ENCODE measurements at regions not wholly inside any gene's neighbourhood (a gene's known extent, or its start where the extent isn't known, plus 50 kb on each side); places are given as distances from the start of the nearest gene placed in this dataset.

DNA sequence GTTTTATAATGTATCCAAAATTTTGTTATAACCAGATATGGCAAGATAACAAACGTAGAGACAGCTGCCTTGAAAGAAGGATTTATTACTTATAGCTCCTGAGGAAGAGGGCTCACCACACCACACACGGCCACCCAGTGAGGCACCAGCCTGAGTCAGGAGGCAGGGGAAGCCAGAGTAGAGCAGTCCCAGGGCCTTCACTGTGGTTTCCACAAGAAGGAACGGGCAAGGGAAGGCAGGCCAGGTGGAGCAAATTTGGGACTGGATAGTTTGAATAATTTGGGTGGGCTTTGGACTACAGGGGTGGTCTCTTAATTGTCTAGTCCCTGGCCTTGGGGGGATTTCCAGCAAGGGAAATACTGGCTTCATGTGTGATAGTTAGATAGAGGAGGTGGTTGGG lies 72.5 kb downstream of the RRAGC start:
- peaks cover 8% of the 10 kb centered on the region for H3K4me1 ChIP-seq (ENCODE audit: control insufficient read depth, insufficient read depth, low read length)
- peaks cover 8% of the 10 kb centered on the region for H3K9me3 ChIP-seq (ENCODE audit: control insufficient read depth, low read length)
- peaks cover 61% of the 10 kb centered on the region for H3K27me3 ChIP-seq (replicated peaks; ENCODE audit: control insufficient read depth, insufficient read depth, low read length)

DNA sequence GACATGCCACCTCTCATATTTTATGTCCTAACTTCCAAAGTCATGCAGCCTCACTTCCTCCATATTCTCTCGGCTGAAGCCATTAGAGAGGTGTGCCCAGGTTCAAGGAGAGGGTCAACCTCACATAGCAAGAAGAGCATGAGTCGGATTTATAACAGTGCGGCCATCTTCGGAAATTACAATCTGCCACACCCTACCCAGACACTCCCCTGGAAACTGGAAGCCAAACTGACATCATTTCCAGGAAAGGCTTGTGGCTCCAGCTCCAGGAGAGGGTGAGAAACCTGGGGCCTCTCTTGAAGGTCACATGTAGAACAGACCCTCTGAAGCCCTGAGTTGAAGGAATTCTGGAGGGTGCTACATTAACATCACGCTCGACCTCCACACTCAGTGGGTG lies 73.5 kb downstream of the RRAGC start:
- no peak overlapping the region for H3K4me3 ChIP-seq (ENCODE audit: low read length)
- peaks cover 3% of the 10 kb centered on the region for H3K9me3 ChIP-seq (ENCODE audit: control insufficient read depth, low read length)
- H3K36me3 ChIP-seq (ENCODE audit: control insufficient read depth, insufficient read depth, low read length, severe bottlenecking) = no peaks in the 10 kb centered on the region
- H3K4me1 ChIP-seq (ENCODE audit: control insufficient read depth, insufficient read depth, low read length) = peaks cover 8% of the 10 kb centered on the region
- H3K9ac ChIP-seq (ENCODE audit: low read length) = no peak overlapping the region
- DNase-seq (ENCODE audit: low read depth) = no peak
- peaks cover 71% of the 10 kb centered on the region for H3K27me3 ChIP-seq (replicated peaks; ENCODE audit: control insufficient read depth, insufficient read depth, low read length)

More for the DNA sequence above, 72.5 kb downstream of the RRAGC start:
- Histone ChIP-seq H3K4me3 (ENCODE audit: low read length) (no peak overlapping the region), H3K36me3 (ENCODE audit: control insufficient read depth, insufficient read depth, low read length, severe bottlenecking) (no peaks in the 10 kb centered on the region), H3K9ac (ENCODE audit: low read length) (no peak overlapping the region)
- DNase-seq (ENCODE audit: low read depth) = no peak

GRCh38 chr1:38785285-38786039 lies 74.1 kb downstream of the RRAGC start:
- Histone ChIP-seq H3K4me1 (ENCODE audit: control insufficient read depth, insufficient read depth, low read length) (peaks cover 8% of the 10 kb centered on the region), H3K27me3 (replicated peaks; ENCODE audit: control insufficient read depth, insufficient read depth, low read length) (peaks cover 70% of the 10 kb centered on the region)

GRCh38 chr1:38784452-38785284 lies 74.9 kb downstream of the RRAGC start:
- peaks cover 8% of the 10 kb centered on the region for H3K4me1 ChIP-seq (ENCODE audit: control insufficient read depth, insufficient read depth, low read length)
- H3K36me3 ChIP-seq (ENCODE audit: control insufficient read depth, insufficient read depth, low read length, severe bottlenecking) = no peaks in the 10 kb centered on the region
- no peak overlapping the region for H3K9ac ChIP-seq (ENCODE audit: low read length)
- H3K4me3 ChIP-seq (ENCODE audit: low read length) = no peak overlapping the region
- peaks cover 73% of the 10 kb centered on the region for H3K27me3 ChIP-seq (replicated peaks; ENCODE audit: control insufficient read depth, insufficient read depth, low read length)
- peaks cover 3% of the 10 kb centered on the region for H3K9me3 ChIP-seq (ENCODE audit: control insufficient read depth, low read length)
- DNase-seq (ENCODE audit: low read depth) = no peak

More at GRCh38 chr1:38785285-38786039, 74.1 kb downstream of the RRAGC start:
- Histone ChIP-seq H3K36me3 (ENCODE audit: control insufficient read depth, insufficient read depth, low read length, severe bottlenecking) (no peaks in the 10 kb centered on the region), H3K4me3 (ENCODE audit: low read length) (no peak overlapping the region), H3K9me3 (ENCODE audit: control insufficient read depth, low read length) (peaks cover 3% of the 10 kb centered on the region), H3K9ac (ENCODE audit: low read length) (no peak overlapping the region)
- no peak for DNase-seq (ENCODE audit: low read depth)

GRCh38 chr1:38783640-38784229 lies 75.8 kb downstream of the RRAGC start:
- peaks cover 79% of the 10 kb centered on the region for H3K27me3 ChIP-seq (replicated peaks; ENCODE audit: control insufficient read depth, insufficient read depth, low read length)
- no peaks in the 10 kb centered on the region for H3K36me3 ChIP-seq (ENCODE audit: control insufficient read depth, insufficient read depth, low read length, severe bottlenecking)
- no peak for DNase-seq (ENCODE audit: low read depth)
- H3K9me3 ChIP-seq (ENCODE audit: control insufficient read depth, low read length) = peaks cover 3% of the 10 kb centered on the region
- peaks cover 8% of the 10 kb centered on the region for H3K4me1 ChIP-seq (ENCODE audit: control insufficient read depth, insufficient read depth, low read length)
- H3K9ac ChIP-seq (ENCODE audit: low read length) = no peak overlapping the region
- H3K4me3 ChIP-seq (ENCODE audit: low read length) = no peak overlapping the region

DNA sequence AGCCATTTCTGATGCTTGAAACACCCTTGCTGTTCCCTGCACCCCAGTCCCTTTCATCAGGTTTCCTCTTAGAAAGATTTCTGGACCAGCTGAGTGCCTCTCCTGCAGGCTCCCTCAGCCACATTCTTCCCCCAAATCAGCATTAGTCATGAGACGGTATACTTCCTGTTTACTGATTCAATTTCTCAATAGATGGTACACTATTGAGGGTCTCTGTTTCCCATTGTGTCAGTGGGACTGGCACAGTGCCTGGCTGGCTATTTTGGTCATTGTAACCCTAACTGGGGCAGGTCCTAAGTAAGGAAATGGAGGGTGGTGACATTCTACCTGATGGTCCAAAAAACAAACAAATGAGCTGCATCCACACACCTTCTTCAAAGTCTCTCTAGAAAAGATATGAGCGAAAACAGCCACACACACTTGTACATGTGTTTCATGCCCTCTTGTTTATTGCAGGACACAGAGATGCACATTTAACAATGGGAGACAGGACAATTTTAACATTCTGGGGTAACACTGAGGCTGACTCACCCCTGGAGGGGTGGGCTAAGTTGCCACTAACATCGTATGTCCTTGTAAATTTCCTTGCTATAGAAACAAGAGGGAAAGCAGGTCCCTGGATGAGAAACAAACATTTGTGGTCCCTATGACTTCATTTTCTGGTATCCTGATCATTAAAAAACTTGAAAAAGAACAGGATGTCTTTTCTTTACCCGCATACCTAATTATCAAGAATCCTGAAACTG lies 77.5 kb downstream of the RRAGC start:
- H3K4me3 ChIP-seq (ENCODE audit: low read length) = no peak overlapping the region
- H3K27me3 ChIP-seq (replicated peaks; ENCODE audit: control insufficient read depth, insufficient read depth, low read length) = peaks cover 76% of the 10 kb centered on the region
- H3K36me3 ChIP-seq (ENCODE audit: control insufficient read depth, insufficient read depth, low read length, severe bottlenecking) = no peaks in the 10 kb centered on the region
- no peak for DNase-seq (ENCODE audit: low read depth)
- H3K9me3 ChIP-seq (ENCODE audit: control insufficient read depth, low read length) = peaks cover 3% of the 10 kb centered on the region
- peaks cover 8% of the 10 kb centered on the region for H3K4me1 ChIP-seq (ENCODE audit: control insufficient read depth, insufficient read depth, low read length)
- H3K9ac ChIP-seq (ENCODE audit: low read length) = no peak overlapping the region

DNA sequence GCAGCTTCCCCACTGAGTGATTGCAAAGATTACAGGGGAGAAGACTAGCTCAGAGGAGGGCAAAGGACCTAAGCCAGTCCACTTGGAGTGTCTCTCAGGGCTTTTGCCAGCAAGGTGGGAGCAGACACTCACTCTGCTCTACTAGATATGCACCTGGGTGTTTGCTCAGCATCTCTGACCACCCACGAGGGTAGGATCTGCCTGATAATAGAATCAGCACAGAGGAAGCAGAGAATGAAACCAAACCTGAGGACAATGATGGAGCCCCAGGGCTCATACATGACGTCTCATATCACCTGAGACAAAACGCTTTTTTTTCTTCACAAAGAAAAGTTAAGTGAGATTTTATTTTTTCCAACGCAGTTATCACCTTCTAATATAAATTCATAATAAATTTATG lies 79.4 kb downstream of the RRAGC start:
- DNase-seq (ENCODE audit: low read depth) = no peak
- H3K4me1 ChIP-seq (ENCODE audit: control insufficient read depth, insufficient read depth, low read length) = peaks cover 8% of the 10 kb centered on the region
- peaks cover 3% of the 10 kb centered on the region for H3K9me3 ChIP-seq (ENCODE audit: control insufficient read depth, low read length)
- peaks cover 66% of the 10 kb centered on the region for H3K27me3 ChIP-seq (replicated peaks; ENCODE audit: control insufficient read depth, insufficient read depth, low read length)
- no peak overlapping the region for H3K9ac ChIP-seq (ENCODE audit: low read length)
- H3K36me3 ChIP-seq (ENCODE audit: control insufficient read depth, insufficient read depth, low read length, severe bottlenecking) = no peaks in the 10 kb centered on the region
- no peak overlapping the region for H3K4me3 ChIP-seq (ENCODE audit: low read length)

GRCh38 chr1:38779491-38779890 lies 80.1 kb downstream of the RRAGC start:
- Histone ChIP-seq H3K36me3 (ENCODE audit: control insufficient read depth, insufficient read depth, low read length, severe bottlenecking) (no peaks in the 10 kb centered on the region), H3K9me3 (ENCODE audit: control insufficient read depth, low read length) (peaks cover 3% of the 10 kb centered on the region), H3K27me3 (replicated peaks; ENCODE audit: control insufficient read depth, insufficient read depth, low read length) (peaks cover 60% of the 10 kb centered on the region), H3K9ac (ENCODE audit: low read length) (no peak overlapping the region), H3K4me1 (ENCODE audit: control insufficient read depth, insufficient read depth, low read length) (peaks cover 8% of the 10 kb centered on the region), H3K4me3 (ENCODE audit: low read length) (no peak overlapping the region)
- DNase-seq (ENCODE audit: low read depth) = no peak

- Histone ChIP-seq H3K9ac (ENCODE audit: low read length) (no peak overlapping the region), H3K4me3 (ENCODE audit: low read length) (no peak overlapping the region), H3K36me3 (ENCODE audit: control insufficient read depth, insufficient read depth, low read length, severe bottlenecking) (no peaks in the 10 kb centered on the region), H3K27me3 (replicated peaks; ENCODE audit: control insufficient read depth, insufficient read depth, low read length) (peaks cover 51% of the 10 kb centered on the region), H3K4me1 (ENCODE audit: control insufficient read depth, insufficient read depth, low read length) (peaks cover 3% of the 10 kb centered on the region), H3K9me3 (ENCODE audit: control insufficient read depth, low read length) (no peaks in the 10 kb centered on the region)
- DNase-seq (ENCODE audit: low read depth) = no peak
Observed at GRCh38 chr1:38778521-38778920, 81.1 kb downstream of the RRAGC start.

DNA sequence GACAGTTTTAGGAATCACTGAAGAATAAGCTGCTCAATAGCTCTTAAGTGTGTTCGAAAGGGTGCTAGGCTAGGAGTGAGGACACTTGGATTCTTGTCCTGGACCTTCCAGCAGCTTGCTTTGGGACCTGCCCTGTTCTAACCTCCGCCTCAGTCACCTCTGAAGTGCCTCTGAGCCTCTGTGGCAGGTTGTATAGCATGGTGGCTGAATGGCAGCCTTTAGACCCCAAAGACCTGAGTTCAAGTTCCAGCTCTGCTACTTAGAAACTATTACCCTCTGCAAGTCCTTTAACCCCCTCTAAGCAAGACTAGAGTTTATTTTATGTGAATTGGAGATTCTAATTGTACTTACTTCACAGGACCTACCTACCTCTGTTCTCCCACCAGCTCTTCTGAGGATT lies 81.5 kb downstream of the RRAGC start:
- DNase-seq (ENCODE audit: low read depth) = no peak
- H3K36me3 ChIP-seq (ENCODE audit: control insufficient read depth, insufficient read depth, low read length, severe bottlenecking) = no peaks in the 10 kb centered on the region
- H3K4me3 ChIP-seq (ENCODE audit: low read length) = no peak overlapping the region
- no peak overlapping the region for H3K9ac ChIP-seq (ENCODE audit: low read length)
- peaks cover 46% of the 10 kb centered on the region for H3K27me3 ChIP-seq (replicated peaks; ENCODE audit: control insufficient read depth, insufficient read depth, low read length)
- H3K4me1 ChIP-seq (ENCODE audit: control insufficient read depth, insufficient read depth, low read length) = no peaks in the 10 kb centered on the region
- H3K9me3 ChIP-seq (ENCODE audit: control insufficient read depth, low read length) = no peaks in the 10 kb centered on the region

Measured in adipocyte (in vitro differentiated cells).